ENCODE measurements at regions not wholly inside any gene's neighbourhood (a gene's known extent, or its start where the extent isn't known, plus 50 kb on each side); places are given as distances from the start of the nearest gene placed in this dataset.

DNA sequence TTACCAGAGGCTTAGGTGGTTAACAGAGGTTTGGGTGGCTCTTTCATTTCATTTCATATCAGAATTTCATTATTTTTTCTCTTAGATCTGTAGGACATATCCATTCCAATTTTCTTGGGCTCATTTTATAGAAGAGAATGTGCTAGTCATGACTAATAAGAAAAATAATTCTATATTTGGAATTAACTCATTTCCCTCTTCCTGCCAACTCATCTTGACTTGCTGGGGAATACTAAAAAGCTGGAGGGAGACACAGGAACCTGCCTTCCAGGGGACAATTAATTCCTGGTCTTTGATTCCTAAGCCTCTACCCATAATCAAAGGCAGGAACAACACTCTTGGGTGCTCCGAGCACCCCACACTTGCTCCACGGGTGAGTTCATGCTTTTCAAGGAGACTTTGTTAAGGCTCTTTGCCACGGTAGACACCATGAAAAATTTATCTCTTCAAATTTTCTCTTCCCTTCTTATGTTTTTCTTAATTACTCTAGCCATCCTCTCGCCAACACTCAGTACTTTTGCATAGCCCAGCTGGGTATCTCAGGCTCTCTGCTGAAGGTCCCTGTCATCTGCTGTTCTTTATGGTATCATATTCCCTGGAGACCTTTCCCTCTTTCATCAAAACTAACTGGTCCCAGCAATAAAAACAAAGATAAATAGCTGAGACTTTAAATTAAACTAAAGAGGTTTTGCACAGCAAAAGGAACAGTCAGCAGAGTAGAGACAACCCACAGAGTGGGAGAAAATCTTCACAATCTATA lies 273.9 kb downstream of the NPR3 start:
- TF ChIP-seq, protein P1, sequence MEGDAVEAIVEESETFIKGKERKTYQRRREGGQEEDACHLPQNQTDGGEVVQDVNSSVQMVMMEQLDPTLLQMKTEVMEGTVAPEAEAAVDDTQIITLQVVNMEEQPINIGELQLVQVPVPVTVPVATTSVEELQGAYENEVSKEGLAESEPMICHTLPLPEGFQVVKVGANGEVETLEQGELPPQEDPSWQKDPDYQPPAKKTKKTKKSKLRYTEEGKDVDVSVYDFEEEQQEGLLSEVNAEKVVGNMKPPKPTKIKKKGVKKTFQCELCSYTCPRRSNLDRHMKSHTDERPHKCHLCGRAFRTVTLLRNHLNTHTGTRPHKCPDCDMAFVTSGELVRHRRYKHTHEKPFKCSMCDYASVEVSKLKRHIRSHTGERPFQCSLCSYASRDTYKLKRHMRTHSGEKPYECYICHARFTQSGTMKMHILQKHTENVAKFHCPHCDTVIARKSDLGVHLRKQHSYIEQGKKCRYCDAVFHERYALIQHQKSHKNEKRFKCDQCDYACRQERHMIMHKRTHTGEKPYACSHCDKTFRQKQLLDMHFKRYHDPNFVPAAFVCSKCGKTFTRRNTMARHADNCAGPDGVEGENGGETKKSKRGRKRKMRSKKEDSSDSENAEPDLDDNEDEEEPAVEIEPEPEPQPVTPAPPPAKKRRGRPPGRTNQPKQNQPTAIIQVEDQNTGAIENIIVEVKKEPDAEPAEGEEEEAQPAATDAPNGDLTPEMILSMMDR (IDR thresholded peaks at IDR 0.05) = no peak
- no peak for TF ChIP-seq POLR2A (IDR thresholded peaks at IDR 0.05)
